Choroid plexus epithelial cell (primary cell): ENCODE measurements at regions not wholly inside any gene's neighbourhood (a gene's known extent, or its start where the extent isn't known, plus 50 kb on each side); places are given as distances from the start of the nearest gene placed in this dataset.

Experiments
- DNase-seq: peaks from one replicate; pipeline ENCODE4 v3.0.0-alpha.2; 2010; ENCODE audit warnings: low read depth
- H3K4me3 ChIP-seq: 2 replicates; pipeline ENCODE4 v1.5.1; 2011; ENCODE audit warnings: low read depth, mild to moderate bottlenecking, control low read depth, low read length, moderate library complexity
- TF ChIP-seq, protein P1 (sequence below): conservative IDR thresholded peaks from 2 replicates; pipeline ENCODE4 v1.5.1; 2011; ENCODE audit warnings: low read depth, mild to moderate bottlenecking, control low read depth, inconsistent platforms, low read length, moderate library complexity

DNA sequence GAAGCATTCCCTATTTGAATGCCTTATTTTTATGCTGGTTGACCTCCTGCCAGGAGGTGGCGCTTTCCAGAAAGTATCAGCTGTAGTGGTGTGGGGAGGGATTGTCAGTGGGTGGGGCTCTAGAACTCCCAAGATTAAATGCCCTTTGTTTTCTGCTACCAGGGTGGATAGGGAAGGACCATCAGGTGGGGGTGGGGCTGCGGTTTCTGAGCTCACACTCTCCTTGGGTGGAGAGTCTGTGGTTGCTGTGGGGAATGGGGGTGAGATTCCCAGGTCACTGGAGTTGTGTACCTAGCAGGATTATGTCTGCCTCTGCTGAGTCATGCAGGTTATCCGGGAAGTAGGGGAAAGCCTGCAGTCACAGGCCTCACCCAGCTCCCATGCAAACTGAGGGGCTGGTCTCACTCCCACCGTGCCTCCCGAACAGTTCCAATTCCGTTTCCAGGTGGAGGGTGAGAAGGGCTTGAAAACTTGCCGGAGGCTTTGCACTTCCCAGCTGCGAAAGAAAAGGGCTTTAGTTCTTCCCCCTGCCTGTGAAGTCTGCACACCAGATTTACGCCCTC, 68.3 kb downstream of the ALG10B start:
- H3K4me3 ChIP-seq = no peak overlapping the region
- DNase-seq = no peak
- TF ChIP-seq, protein P1, sequence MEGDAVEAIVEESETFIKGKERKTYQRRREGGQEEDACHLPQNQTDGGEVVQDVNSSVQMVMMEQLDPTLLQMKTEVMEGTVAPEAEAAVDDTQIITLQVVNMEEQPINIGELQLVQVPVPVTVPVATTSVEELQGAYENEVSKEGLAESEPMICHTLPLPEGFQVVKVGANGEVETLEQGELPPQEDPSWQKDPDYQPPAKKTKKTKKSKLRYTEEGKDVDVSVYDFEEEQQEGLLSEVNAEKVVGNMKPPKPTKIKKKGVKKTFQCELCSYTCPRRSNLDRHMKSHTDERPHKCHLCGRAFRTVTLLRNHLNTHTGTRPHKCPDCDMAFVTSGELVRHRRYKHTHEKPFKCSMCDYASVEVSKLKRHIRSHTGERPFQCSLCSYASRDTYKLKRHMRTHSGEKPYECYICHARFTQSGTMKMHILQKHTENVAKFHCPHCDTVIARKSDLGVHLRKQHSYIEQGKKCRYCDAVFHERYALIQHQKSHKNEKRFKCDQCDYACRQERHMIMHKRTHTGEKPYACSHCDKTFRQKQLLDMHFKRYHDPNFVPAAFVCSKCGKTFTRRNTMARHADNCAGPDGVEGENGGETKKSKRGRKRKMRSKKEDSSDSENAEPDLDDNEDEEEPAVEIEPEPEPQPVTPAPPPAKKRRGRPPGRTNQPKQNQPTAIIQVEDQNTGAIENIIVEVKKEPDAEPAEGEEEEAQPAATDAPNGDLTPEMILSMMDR = no peak

DNA sequence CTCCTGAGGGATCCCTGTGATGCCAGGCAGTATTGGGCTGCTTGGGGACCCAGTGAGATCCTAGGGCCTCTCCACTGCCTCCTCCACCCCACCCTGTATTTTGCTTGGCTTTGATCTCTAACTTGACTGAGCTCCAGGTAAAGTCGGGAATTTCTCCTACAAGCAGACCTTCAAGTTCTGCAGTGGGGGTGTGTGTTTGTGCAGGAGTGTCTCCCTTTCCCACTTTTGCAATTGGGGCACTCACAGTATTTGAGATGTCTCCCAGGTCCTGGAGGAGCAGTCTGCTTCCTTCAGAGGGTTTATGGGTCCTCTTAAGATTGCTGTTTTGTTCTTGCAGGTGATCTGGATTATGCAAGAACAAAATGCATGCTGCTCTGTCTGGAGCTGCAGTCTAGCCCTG, 68.9 kb downstream of the ALG10B start:
- DNase-seq = no peak
- TF ChIP-seq, protein P1 = no peak
- no peak overlapping the region for H3K4me3 ChIP-seq

DNA sequence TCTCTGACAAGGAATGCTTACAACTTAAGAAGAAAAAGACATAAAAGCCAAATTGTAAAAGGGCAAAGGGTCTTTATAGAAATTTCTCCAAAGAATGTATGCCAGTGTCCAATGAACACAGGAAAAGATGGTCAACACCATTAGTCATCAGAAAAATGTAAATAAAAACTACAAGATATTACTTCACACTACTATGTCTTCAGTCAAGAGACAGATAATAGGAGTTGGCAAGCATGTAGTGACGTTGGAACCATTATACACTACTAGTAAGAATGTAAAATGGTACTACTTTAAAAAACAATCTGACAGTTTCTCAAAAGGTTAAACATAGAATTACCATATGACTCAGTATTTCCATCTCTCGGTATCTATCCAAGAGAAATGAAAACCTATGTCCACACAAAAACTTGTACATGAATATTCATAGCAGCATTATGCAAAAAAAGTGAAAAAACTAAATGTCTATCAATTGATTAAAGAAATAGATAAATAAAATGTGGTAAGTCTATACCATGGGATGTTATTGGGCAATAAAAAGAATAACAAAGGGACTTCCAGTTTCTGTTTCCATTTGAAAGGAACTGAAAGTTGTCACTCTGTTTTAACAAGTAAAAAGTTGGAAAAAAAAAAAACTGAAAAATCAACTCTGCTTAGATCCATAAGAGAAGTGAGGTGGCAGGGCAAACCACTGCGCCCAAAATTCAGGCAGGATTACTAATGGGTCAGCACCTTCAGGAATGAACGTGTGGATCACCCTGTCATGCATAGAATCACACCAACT, 69.8 kb downstream of the ALG10B start:
- TF ChIP-seq, protein P1 = no peak
- no peak overlapping the region for H3K4me3 ChIP-seq
- peak; percentile 2 for DNase-seq

DNA sequence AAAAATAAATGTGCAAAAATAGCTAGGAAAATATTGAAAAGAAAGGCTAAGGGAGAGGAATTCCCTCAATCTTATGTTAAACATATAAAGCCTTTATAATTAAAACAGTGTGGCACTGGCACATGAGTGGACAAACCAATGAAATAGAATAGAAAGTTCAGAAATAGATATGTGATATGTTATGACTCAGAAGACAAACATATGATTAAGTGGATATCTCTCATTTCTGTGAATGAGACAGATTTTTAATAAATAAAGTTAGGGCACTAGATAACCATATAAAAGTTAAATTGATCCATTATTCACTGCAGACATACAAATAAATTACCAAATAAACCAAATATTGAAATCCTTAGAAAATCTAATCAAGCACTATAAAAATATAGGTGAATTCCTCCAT, 73.0 kb downstream of the ALG10B start:
- no peak overlapping the region for H3K4me3 ChIP-seq
- TF ChIP-seq, protein P1 = no peak

DNA sequence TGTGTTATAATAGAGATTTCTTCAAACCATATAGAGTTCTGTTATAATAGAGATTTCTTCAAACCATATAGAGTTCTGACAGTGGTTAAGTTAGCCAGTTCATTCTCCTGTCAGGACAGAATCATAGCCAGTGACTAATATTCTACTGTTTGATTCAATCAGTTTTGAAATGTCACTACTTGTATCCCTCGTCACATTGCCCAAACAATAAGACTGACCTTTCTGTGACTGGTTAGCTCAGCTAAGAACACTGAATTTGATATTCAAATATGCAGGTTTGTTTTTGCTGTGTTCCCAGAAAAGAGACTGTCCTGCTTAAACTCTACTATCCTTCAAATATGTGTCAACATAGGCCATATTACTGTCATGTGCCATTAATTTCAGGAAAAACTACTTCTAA, 74.4 kb downstream of the ALG10B start:
- TF ChIP-seq, protein P1 = no peak
- DNase-seq = no peak
- no peak overlapping the region for H3K4me3 ChIP-seq

More for the DNA sequence above, 73.0 kb downstream of the ALG10B start:
- no peak for DNase-seq

DNA sequence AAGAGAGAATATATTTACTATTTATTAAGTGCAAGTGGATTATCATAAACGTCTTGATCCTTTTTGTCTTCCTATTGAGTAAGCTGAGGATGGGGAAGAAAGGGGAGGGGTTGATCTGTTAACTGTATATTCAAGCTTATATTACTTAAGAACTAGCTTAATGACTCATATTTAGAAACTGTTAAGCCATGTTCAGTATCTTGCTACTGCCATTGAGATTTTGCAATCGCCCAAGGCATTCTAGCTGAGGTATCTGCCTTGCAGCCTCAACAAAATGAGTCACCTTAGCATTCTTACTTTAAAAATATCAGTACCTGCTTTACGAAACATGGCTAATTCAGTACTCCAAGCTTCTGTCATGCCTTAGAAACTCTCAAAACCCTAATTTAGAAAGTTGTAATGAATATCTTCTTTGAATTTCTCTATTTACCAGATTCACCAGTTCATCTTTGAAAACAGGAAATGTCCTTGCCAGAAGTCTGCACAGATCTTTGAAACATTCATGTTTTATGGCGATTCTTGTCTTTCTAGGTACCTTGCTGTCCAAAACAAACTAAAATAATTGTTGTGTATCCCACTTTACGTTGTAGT, 76.1 kb downstream of the ALG10B start:
- no peak overlapping the region for H3K4me3 ChIP-seq
- DNase-seq = peak; percentile 34
- TF ChIP-seq, protein P1 = no peak
